Stomach (tissue), 4 donors: ENCODE measurements at regions not wholly inside any gene's neighbourhood (a gene's known extent, or its start where the extent isn't known, plus 50 kb on each side); places are given as distances from the start of the nearest gene placed in this dataset.

Experiments used
- CTCF ChIP-seq, 7 experiments: fragments of 450-650 bp in 4 of 7; fragments of 200-600 bp in 3 of 7; sonication (generic) in 3 of 7; IDR thresholded peaks; one replicate each; pipeline ENCODE4 v1.5.1; 2016 to 2019; ENCODE audit warnings: antibody characterized with exemption in 7 of 7, control low read depth in 2 of 7, mild to moderate bottlenecking in 1 of 7
- EP300 ChIP-seq: sonication (generic); formaldehyde crosslinking; IDR thresholded peaks from one replicate; pipeline ENCODE4 v1.6.1; 2017; ENCODE audit warnings: antibody characterized with exemption
- POLR2A ChIP-seq, 4 donors: fragments of 450-650 bp; IDR thresholded peaks; one replicate each; pipeline ENCODE4 v1.6.1; 2016; ENCODE audit warnings: antibody characterized with exemption in 4 of 4, control low read depth in 2 of 4, mild to moderate bottlenecking in 1 of 4, moderate library complexity in 1 of 4
- POLR2AphosphoS5 ChIP-seq, 3 donors: sonication (generic); formaldehyde crosslinking; IDR thresholded peaks; one replicate each; pipeline ENCODE4 v1.6.1; 2016; ENCODE audit warnings: antibody characterized with exemption in 3 of 3

GRCh38 chr10:61257956-61258496 is 195.2 kb downstream of the TMEM26 start:
- TF ChIP-seq POLR2A (IDR thresholded peaks at IDR 0.05) (no peak), CTCF (IDR thresholded peaks at IDR 0.05) (no peak), EP300 (no peak), POLR2AphosphoS5 (IDR thresholded peaks at IDR 0.05) (no peak)
